ENCODE measurements at regions not wholly inside any gene's neighbourhood (a gene's known extent, or its start where the extent isn't known, plus 50 kb on each side); places are given as distances from the start of the nearest gene placed in this dataset.

DNA sequence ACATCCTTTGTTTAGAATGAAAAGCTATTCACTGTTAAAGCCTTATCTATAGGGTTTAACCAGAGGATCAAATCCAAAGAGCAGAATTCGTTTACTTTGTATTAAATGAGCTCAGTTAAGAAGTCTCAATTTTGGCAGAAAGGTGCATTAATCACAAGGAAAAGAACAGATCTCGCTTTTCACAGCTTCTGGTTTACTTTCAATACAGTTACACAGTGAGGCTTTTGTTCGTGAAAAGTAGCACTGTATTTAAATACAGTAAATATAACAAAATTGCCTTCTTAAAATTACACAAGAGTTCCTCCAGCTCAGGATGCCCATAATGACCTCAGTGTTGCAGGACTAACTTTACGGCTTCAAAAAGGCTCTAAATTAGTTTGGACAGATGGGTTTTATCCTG lies 669.1 kb upstream of the SALL1 start:
- no peaks in the 10 kb centered on the region for H3K9me3 ChIP-seq
- no peaks in the 10 kb centered on the region for H3K27me3 ChIP-seq
- H3K4me1 ChIP-seq, result no peaks in the 10 kb centered on the region
- intact Hi-C loops (cut with DNase I), result no loop called here
- TF ChIP-seq, protein P1, sequence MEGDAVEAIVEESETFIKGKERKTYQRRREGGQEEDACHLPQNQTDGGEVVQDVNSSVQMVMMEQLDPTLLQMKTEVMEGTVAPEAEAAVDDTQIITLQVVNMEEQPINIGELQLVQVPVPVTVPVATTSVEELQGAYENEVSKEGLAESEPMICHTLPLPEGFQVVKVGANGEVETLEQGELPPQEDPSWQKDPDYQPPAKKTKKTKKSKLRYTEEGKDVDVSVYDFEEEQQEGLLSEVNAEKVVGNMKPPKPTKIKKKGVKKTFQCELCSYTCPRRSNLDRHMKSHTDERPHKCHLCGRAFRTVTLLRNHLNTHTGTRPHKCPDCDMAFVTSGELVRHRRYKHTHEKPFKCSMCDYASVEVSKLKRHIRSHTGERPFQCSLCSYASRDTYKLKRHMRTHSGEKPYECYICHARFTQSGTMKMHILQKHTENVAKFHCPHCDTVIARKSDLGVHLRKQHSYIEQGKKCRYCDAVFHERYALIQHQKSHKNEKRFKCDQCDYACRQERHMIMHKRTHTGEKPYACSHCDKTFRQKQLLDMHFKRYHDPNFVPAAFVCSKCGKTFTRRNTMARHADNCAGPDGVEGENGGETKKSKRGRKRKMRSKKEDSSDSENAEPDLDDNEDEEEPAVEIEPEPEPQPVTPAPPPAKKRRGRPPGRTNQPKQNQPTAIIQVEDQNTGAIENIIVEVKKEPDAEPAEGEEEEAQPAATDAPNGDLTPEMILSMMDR (IDR thresholded peaks at IDR 0.05), result no peak
- no peak for TF ChIP-seq POLR2AphosphoS5 (IDR thresholded peaks at IDR 0.05; ENCODE audit: insufficient read depth in 1 of 2, low read depth in 1 of 2)
- no peak for TF ChIP-seq POLR2A (IDR thresholded peaks at IDR 0.05)
- no peak overlapping the region for H3K4me3 ChIP-seq
- no peak overlapping the region for H3K27ac ChIP-seq
- no peak for DNase-seq (ENCODE audit: extremely low spot score in 2 of 2)
- H3K36me3 ChIP-seq, result no peaks in the 10 kb centered on the region

DNA sequence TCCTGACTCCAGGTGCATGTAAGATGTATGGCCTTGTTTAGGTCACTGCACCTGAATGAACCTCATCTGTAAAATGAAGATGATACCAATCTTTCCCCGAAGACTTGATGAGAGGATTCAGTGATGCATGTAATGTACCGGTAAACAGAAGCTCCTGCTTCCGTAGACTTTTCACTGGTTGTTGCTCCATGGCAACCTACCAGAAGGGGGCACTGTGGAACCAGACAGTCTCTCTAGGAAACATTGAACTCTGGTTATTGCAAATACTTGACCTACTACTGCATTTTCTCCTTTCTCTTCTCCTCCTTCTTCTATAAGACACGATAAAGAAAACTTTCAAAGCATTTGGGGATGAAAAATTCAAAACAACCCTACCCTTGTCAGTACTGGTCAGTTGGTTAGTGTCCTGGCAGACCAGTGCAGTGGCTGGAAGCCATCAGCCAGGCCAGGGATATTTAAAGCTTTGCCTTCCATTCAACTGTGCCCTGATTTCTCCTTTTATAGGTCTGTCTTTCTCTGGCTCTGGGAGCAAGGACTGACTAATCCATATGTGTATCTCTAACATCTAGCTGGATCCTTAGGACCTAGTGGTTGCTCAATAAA lies 667.4 kb upstream of the SALL1 start:
- intact Hi-C loops (cut with DNase I), result no loop called here
- TF ChIP-seq, protein P1 (IDR thresholded peaks at IDR 0.05), result no peak
- TF ChIP-seq POLR2A (IDR thresholded peaks at IDR 0.05) (no peak), POLR2AphosphoS5 (IDR thresholded peaks at IDR 0.05; ENCODE audit: insufficient read depth in 1 of 2, low read depth in 1 of 2) (no peak)
- no peak overlapping the region for H3K27ac ChIP-seq
- no peaks in the 10 kb centered on the region for H3K4me1 ChIP-seq
- H3K9me3 ChIP-seq, result no peaks in the 10 kb centered on the region
- no peak overlapping the region for H3K4me3 ChIP-seq
- H3K27me3 ChIP-seq, result no peaks in the 10 kb centered on the region
- no peaks in the 10 kb centered on the region for H3K36me3 ChIP-seq
- DNase-seq (ENCODE audit: extremely low spot score in 2 of 2), result no peak

DNA sequence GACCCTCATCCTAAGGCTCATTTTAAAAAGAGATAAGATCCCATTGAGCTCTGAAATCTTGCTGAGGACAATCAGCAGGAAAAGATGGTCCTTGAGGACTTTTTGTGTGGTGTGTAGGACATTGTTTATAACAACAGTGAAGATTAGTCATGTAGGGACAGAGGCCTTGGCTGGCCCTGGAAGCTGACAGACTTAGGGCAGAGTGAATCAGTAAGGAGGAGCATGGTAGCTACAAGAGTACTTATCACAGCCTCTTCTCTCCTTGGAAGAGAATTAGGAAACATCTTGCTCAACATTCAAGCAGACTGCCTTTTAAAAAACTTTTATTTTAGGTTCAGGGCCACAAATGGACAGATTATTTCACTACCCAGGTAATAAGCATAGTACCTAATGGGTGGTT lies 665.9 kb upstream of the SALL1 start:
- Histone ChIP-seq H3K27ac (no peak overlapping the region), H3K27me3 (no peaks in the 10 kb centered on the region), H3K4me3 (no peak overlapping the region), H3K36me3 (no peaks in the 10 kb centered on the region), H3K4me1 (no peaks in the 10 kb centered on the region), H3K9me3 (no peaks in the 10 kb centered on the region)
- DNase-seq (ENCODE audit: extremely low spot score in 2 of 2), result no peak
- intact Hi-C loops (cut with DNase I), result no loop called here
- no peak for TF ChIP-seq POLR2AphosphoS5 (IDR thresholded peaks at IDR 0.05; ENCODE audit: insufficient read depth in 1 of 2, low read depth in 1 of 2)
- TF ChIP-seq, protein P1 (IDR thresholded peaks at IDR 0.05), result no peak
- TF ChIP-seq POLR2A (IDR thresholded peaks at IDR 0.05), result no peak

DNA sequence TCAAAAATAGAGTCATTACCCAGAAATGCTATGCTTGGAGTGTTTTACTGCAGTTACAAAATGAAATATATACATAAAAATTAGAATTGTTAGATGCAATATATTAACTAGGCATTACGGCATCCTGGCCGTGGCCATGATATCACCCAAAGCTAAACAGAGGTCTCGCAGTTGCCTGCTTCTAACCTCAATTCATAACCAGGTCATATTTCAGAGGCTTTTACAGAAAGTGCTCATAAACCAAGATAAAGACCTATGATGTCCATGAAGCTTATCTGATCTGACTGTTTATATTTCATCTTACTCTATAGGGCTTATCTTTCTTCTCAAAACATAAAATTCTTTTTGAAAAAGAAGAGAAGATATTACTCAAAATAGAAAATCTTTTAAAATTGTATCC lies 664.5 kb upstream of the SALL1 start:
- intact Hi-C loops (cut with DNase I), result no loop called here
- DNase-seq (ENCODE audit: extremely low spot score in 2 of 2), result no peak
- TF ChIP-seq POLR2A (IDR thresholded peaks at IDR 0.05) (no peak), POLR2AphosphoS5 (IDR thresholded peaks at IDR 0.05; ENCODE audit: insufficient read depth in 1 of 2, low read depth in 1 of 2) (no peak)
- TF ChIP-seq, protein P1 (IDR thresholded peaks at IDR 0.05), result no peak

DNA sequence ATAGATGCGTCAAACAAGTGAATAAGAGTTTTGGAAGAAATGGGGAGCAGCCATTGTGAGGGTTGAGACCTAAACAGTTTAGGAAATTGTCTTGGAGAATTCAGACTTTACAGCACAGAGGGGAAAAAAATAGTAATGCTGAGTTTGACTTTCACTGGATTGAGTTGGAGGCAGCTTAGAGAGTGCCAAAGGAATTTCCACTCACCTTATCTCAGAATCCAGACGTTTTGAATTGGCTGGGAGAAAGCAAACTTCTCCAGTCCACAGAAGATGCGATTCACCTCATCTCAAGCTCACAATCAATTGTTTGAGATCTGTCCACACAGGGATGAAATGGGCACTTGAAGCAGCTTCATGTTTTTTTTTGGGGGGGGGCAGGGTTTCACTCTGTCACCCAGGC lies 663.5 kb upstream of the SALL1 start:
- Histone ChIP-seq H3K27me3 (no peaks in the 10 kb centered on the region), H3K4me3 (no peak overlapping the region), H3K9me3 (no peaks in the 10 kb centered on the region), H3K4me1 (no peaks in the 10 kb centered on the region), H3K27ac (no peak overlapping the region), H3K36me3 (no peaks in the 10 kb centered on the region)
- no peak for TF ChIP-seq POLR2A (IDR thresholded peaks at IDR 0.05)
- TF ChIP-seq POLR2AphosphoS5 (IDR thresholded peaks at IDR 0.05; ENCODE audit: insufficient read depth in 1 of 2, low read depth in 1 of 2), result no peak
- TF ChIP-seq, protein P1 (IDR thresholded peaks at IDR 0.05), result no peak
- intact Hi-C loops (cut with DNase I), result no loop called here
- no peak for DNase-seq (ENCODE audit: extremely low spot score in 2 of 2)

More for the DNA sequence above, 664.5 kb upstream of the SALL1 start:
- no peak overlapping the region for H3K27ac ChIP-seq
- H3K4me3 ChIP-seq, result no peak overlapping the region
- no peaks in the 10 kb centered on the region for H3K36me3 ChIP-seq
- H3K9me3 ChIP-seq, result no peaks in the 10 kb centered on the region
- H3K4me1 ChIP-seq, result no peaks in the 10 kb centered on the region
- H3K27me3 ChIP-seq, result no peaks in the 10 kb centered on the region

All from vagina (tissue), 2 donors.